PC-9 (cell line): ENCODE measurements at regions not wholly inside any gene's neighbourhood (a gene's known extent, or its start where the extent isn't known, plus 50 kb on each side); places are given as distances from the start of the nearest gene placed in this dataset.

ENCODE experiments used
- BruUV-seq: library from RNA; stranded (reverse); fragments of 400-500 nt; replicated peaks from 2 replicates; lab custom pipeline; 2021; lab: Mats Ljungman, UMichigan
- CTCF ChIA-PET: fragments of 300-600 bp; sonication (Branson Sonifier 250); formaldehyde crosslinking; loops from one replicate; lab custom pipeline; 2022; ENCODE audit warnings: antibody characterized with exemption; lab: Charles Lee
- POLR2A ChIA-PET: fragments of 300-600 bp; sonication (Branson Sonifier 250); formaldehyde crosslinking; loops from one replicate; lab custom pipeline; 2022; ENCODE audit warnings: antibody characterized with exemption; ENCODE audit not compliant: unreplicated experiment; lab: Charles Lee
- DNase-seq, 2 experiments: peaks; one replicate each; pipeline versions ENCODE4 v3.0.0 to v3.0.0-alpha.2; 2015 to 2022; ENCODE audit warnings: mixed read lengths in 1 of 2
- H2AFZ ChIP-seq: fragments of 200-600 bp; sonication (generic); 2 replicates; pipeline ENCODE4 v1.8.1; 2017; ENCODE audit warnings: antibody characterized with exemption
- H3F3A ChIP-seq: fragments of 200-600 bp; sonication (generic); 2 replicates; pipeline ENCODE4 v1.8.1; 2017; ENCODE audit warnings: antibody characterized with exemption, mild to moderate bottlenecking, low read depth; ENCODE audit not compliant: insufficient read depth
- H3K27ac ChIP-seq: fragments of 200-600 bp; sonication (generic); 2 replicates; pipeline ENCODE4 v1.6.1; 2016; ENCODE audit warnings: mixed run types
- H3K27me3 ChIP-seq: fragments of 200-600 bp; sonication (generic); 2 replicates; pipeline ENCODE4 v1.6.1; 2016; ENCODE audit warnings: low read depth, mixed run types; ENCODE audit not compliant: insufficient read depth
- H3K36me3 ChIP-seq: fragments of 200-600 bp; sonication (generic); 2 replicates; pipeline ENCODE4 v1.6.1; 2016; ENCODE audit warnings: low read depth, mixed run types
- H3K4me1 ChIP-seq: fragments of 200-600 bp; sonication (generic); replicated peaks from 2 replicates; pipeline ENCODE4 v1.6.1; 2016; ENCODE audit warnings: mixed run types; ENCODE audit not compliant: insufficient read depth
- H3K4me2 ChIP-seq: fragments of 200-600 bp; sonication (generic); 2 replicates; pipeline ENCODE4 v1.6.1; 2017; ENCODE audit warnings: mixed run types
- H3K4me3 ChIP-seq: fragments of 200-600 bp; sonication (generic); 2 replicates; pipeline ENCODE4 v1.6.1; 2016; ENCODE audit warnings: mixed run types
- H3K79me2 ChIP-seq: fragments of 200-600 bp; sonication (generic); 2 replicates; pipeline ENCODE4 v1.6.1; 2017; ENCODE audit warnings: low read depth, mixed run types
- H3K9me2 ChIP-seq: fragments of 200-600 bp; sonication (generic); 2 replicates; pipeline ENCODE4 v1.8.1; 2017; ENCODE audit warnings: mild to moderate bottlenecking; ENCODE audit not compliant: insufficient read depth
- H3K9me3 ChIP-seq: fragments of 200-600 bp; sonication (generic); 2 replicates; pipeline ENCODE4 v1.8.1; 2016; ENCODE audit warnings: low read depth; ENCODE audit not compliant: insufficient read depth
- H4K20me1 ChIP-seq: fragments of 200-600 bp; sonication (generic); 2 replicates; pipeline ENCODE4 v1.8.1; 2017; ENCODE audit not compliant: insufficient read depth
- CTCF ChIP-seq: fragments of 200-600 bp; sonication (generic); conservative IDR thresholded peaks from 2 replicates; pipeline ENCODE4 v1.6.1; 2017; ENCODE audit warnings: mixed run types, antibody characterized with exemption, mild to moderate bottlenecking, moderate library complexity
- EZH2 ChIP-seq: fragments of 200-600 bp; sonication (generic); IDR thresholded peaks from 2 replicates; pipeline ENCODE4 v1.8.0; 2017; ENCODE audit warnings: antibody characterized with exemption, low read depth
- intact Hi-C: fragments of 100-400 bp; cut with micrococcal nuclease; formaldehyde crosslinking; loops from one replicate; pipeline ENCODE4 v1.10.0; 2022; ENCODE audit not compliant: unreplicated experiment

- TF ChIP-seq EZH2 (no peak), CTCF (no peak)
- Histone ChIP-seq H3K9me2 (no peaks in the 10 kb centered on the region), H4K20me1 (no peaks in the 10 kb centered on the region), H3K4me2 (no peak overlapping the region), H3K4me1 (peaks cover 60% of the 10 kb centered on the region), H3K4me3 (no peak overlapping the region), H3K36me3 (no peaks in the 10 kb centered on the region; the same call in 1 of the 2 replicates), H3K27me3 (no peaks in the 10 kb centered on the region), H3F3A (peaks cover 28% of the 10 kb centered on the region), H3K79me2 (peaks cover 72% of the 10 kb centered on the region), H3K27ac (peak overlapping the region; percentile 32), H3K9me3 (no peaks in the 10 kb centered on the region), H2AFZ (no peak overlapping the region)
- BruUV-seq, result no TSS peak
- intact Hi-C loops, result no loop called here
- ChIA-PET CTCF (no interaction called here), POLR2A (interaction anchor here (0.6 kb wide), 1 partner anchor 13 kb away, joined by 7 read pairs; no protein-coding TSS in a partner anchor)
- DNase-seq, result no peak
Observed at GRCh38 chr4:41436419-41436818, 101.5 kb upstream of the LIMCH1 start.

GRCh38 chr4:41437111-41437536 is 100.8 kb upstream of the LIMCH1 start:
- peak; percentile 14 to 66 for DNase-seq
- no peaks in the 10 kb centered on the region for H3K9me2 ChIP-seq
- ChIA-PET POLR2A (no interaction called here), CTCF (no interaction called here)
- H3K4me3 ChIP-seq, result no peak overlapping the region
- H3F3A ChIP-seq, result peaks cover 24% of the 10 kb centered on the region
- H3K36me3 ChIP-seq, result no peaks in the 10 kb centered on the region
- H2AFZ ChIP-seq, result no peak overlapping the region
- H3K27me3 ChIP-seq, result no peaks in the 10 kb centered on the region
- H3K4me1 ChIP-seq, result peaks cover 53% of the 10 kb centered on the region
- TF ChIP-seq CTCF (no peak), EZH2 (no peak)
- peaks cover 71% of the 10 kb centered on the region for H3K79me2 ChIP-seq
- intact Hi-C loops, result no loop called here
- H3K27ac ChIP-seq, result peak overlapping the region; percentile 32
- BruUV-seq, result no TSS peak
- no peaks in the 10 kb centered on the region for H4K20me1 ChIP-seq
- H3K9me3 ChIP-seq, result no peaks in the 10 kb centered on the region
- H3K4me2 ChIP-seq, result peak overlapping the region; percentile 27; the same call in 1 of the 2 replicates

- ChIA-PET POLR2A (no interaction called here), CTCF (interaction anchor here (0.7 kb wide), 1 partner anchor 98 kb away, joined by 7 read pairs; no protein-coding TSS in a partner anchor)
- Histone ChIP-seq H3K4me3 (no peak overlapping the region), H3K36me3 (no peaks in the 10 kb centered on the region), H3K27me3 (no peaks in the 10 kb centered on the region), H4K20me1 (no peaks in the 10 kb centered on the region), H3F3A (peaks cover 25% of the 10 kb centered on the region), H2AFZ (no peak overlapping the region), H3K4me2 (no peak overlapping the region), H3K79me2 (peaks cover 69% of the 10 kb centered on the region), H3K9me2 (no peaks in the 10 kb centered on the region), H3K9me3 (no peaks in the 10 kb centered on the region), H3K4me1 (peaks cover 48% of the 10 kb centered on the region), H3K27ac (0 out of 2 replicates have a peak overlapping the region, but pooled peaks have one; percentile 2)
- intact Hi-C loops, result no loop called here
- no TSS peak for BruUV-seq
- no peak for DNase-seq
- TF ChIP-seq CTCF, result no peak
- no peak for TF ChIP-seq EZH2
Observed at GRCh38 chr4:41438931-41439297, 99.0 kb upstream of the LIMCH1 start.
